Testis (tissue), 2 donors: ENCODE measurements at regions not wholly inside any gene's neighbourhood (a gene's known extent, or its start where the extent isn't known, plus 50 kb on each side); places are given as distances from the start of the nearest gene placed in this dataset.

Experiments used
- DNase-seq: peaks from one replicate; pipeline ENCODE4 v3.0.0-alpha.2; 2019
- H3K27ac ChIP-seq, 2 donors: fragments of 200-600 bp; sonication (generic); one replicate each; pipeline ENCODE4 v1.5.1; 2019
- H3K27me3 ChIP-seq: fragments of 200-600 bp; sonication (generic); one replicate; pipeline ENCODE4 v1.5.1; 2019
- H3K36me3 ChIP-seq: fragments of 200-600 bp; sonication (generic); one replicate; pipeline ENCODE4 v1.5.1; 2017; ENCODE audit warnings: low read depth; ENCODE audit errors: missing control alignments
- H3K4me1 ChIP-seq: fragments of 200-600 bp; sonication (generic); one replicate; pipeline ENCODE4 v1.5.1; 2019
- H3K4me3 ChIP-seq, 2 donors: fragments of 200-600 bp; sonication (generic); one replicate each; pipeline ENCODE4 v1.5.1; 2017 to 2019
- H3K9me3 ChIP-seq: fragments of 200-600 bp; sonication (generic); one replicate; pipeline ENCODE4 v1.5.1; 2017
- CTCF ChIP-seq, 3 experiments: fragments of 450-650 bp in 2 of 3; fragments of 200-600 bp in 1 of 3; sonication (generic) in 1 of 3; IDR thresholded peaks; one replicate each; pipeline ENCODE4 v1.5.1; 2016 to 2019; ENCODE audit warnings: antibody characterized with exemption in 3 of 3, mild to moderate bottlenecking in 2 of 3, moderate library complexity in 1 of 3
- POLR2A ChIP-seq: fragments of 450-650 bp; IDR thresholded peaks from one replicate; pipeline ENCODE4 v1.6.1; 2017; ENCODE audit warnings: antibody characterized with exemption, mild to moderate bottlenecking, moderate library complexity
- WGBS, 2 donors: methylation state at CpG; one replicate each; pipeline ENCODE4 v1.1.5; 2018; 5-methylcytosine and 5-hydroxymethylcytosine counted together
- intact Hi-C: fragments of 100-400 bp; cut with DNase I; formaldehyde crosslinking; loops from one replicate; pipeline ENCODE4 v1.15.1; 2023; ENCODE audit warnings: low total_unique reads

GRCh38 chr22:46093796-46094195, 56.5 kb upstream of the PPARA start:
- peak overlapping the region; percentile 34 to 98 for H3K27ac ChIP-seq
- H3K27me3 ChIP-seq, result no peaks in the 10 kb centered on the region
- 42 to 58% methylated on average over 3 to 5 of the region's 5 CpGs for WGBS, 2 donors

GRCh38 chr22:46094676-46095075, 55.6 kb upstream of the PPARA start:
- intact Hi-C loops, result no loop called here
- no peak for DNase-seq
- 45 to 90% methylated on average over 2 to 7 of the region's 8 CpGs for WGBS, 2 donors
- H3K36me3 ChIP-seq, result no peaks in the 10 kb centered on the region
- no peaks in the 10 kb centered on the region for H3K9me3 ChIP-seq
- no peak for TF ChIP-seq CTCF (IDR thresholded peaks at IDR 0.05)
- no peak for TF ChIP-seq POLR2A
- H3K4me1 ChIP-seq, result peaks cover 82% of the 10 kb centered on the region
- H3K27me3 ChIP-seq, result no peaks in the 10 kb centered on the region
- H3K27ac ChIP-seq, result peak overlapping the region; percentile 48 to 98
- H3K4me3 ChIP-seq, result no peak overlapping the region

More at GRCh38 chr22:46093796-46094195, 56.5 kb upstream of the PPARA start:
- TF ChIP-seq CTCF (IDR thresholded peaks at IDR 0.05), result no peak
- no peak for TF ChIP-seq POLR2A
- Histone ChIP-seq H3K4me3 (no peak overlapping the region), H3K9me3 (no peaks in the 10 kb centered on the region), H3K4me1 (peaks cover 85% of the 10 kb centered on the region), H3K36me3 (no peaks in the 10 kb centered on the region)
- intact Hi-C loops, result no loop called here
- DNase-seq, result no peak

- WGBS, 2 donors, result 47 to 73% methylated on average over 5 to 9 of the region's 9 CpGs
- H3K36me3 ChIP-seq, result no peaks in the 10 kb centered on the region
- no peak for DNase-seq
- no peaks in the 10 kb centered on the region for H3K27me3 ChIP-seq
- no peaks in the 10 kb centered on the region for H3K9me3 ChIP-seq
- H3K27ac ChIP-seq, result peak overlapping the region in 1 of 2 donors; percentile 62
- TF ChIP-seq CTCF (IDR thresholded peaks at IDR 0.05) (no peak), POLR2A (no peak)
- H3K4me1 ChIP-seq, result peaks cover 80% of the 10 kb centered on the region
- intact Hi-C loops, result no loop called here
- H3K4me3 ChIP-seq, result no peak overlapping the region
Measured at GRCh38 chr22:46096051-46096450, 54.3 kb upstream of the PPARA start.

GRCh38 chr22:46096706-46097230, 53.6 kb upstream of the PPARA start:
- H3K27me3 ChIP-seq, result no peaks in the 10 kb centered on the region
- 79 to 85% methylated on average over 8 to 14 of the region's 14 CpGs for WGBS, 2 donors
- peak overlapping the region in 1 of 2 donors; percentile 62 for H3K27ac ChIP-seq

More at GRCh38 chr22:46096706-46097230, 53.6 kb upstream of the PPARA start:
- Histone ChIP-seq H3K9me3 (no peaks in the 10 kb centered on the region), H3K36me3 (no peaks in the 10 kb centered on the region), H3K4me3 (no peak overlapping the region), H3K4me1 (peaks cover 79% of the 10 kb centered on the region)
- TF ChIP-seq POLR2A (no peak), CTCF (IDR thresholded peaks at IDR 0.05) (no peak)
- intact Hi-C loops, result no loop called here
- no peak for DNase-seq
